HepG2 (cell line): ENCODE measurements at regions not wholly inside any gene's neighbourhood (a gene's known extent, or its start where the extent isn't known, plus 50 kb on each side); places are given as distances from the start of the nearest gene placed in this dataset.

Experiments used
- ATAC-seq: fragments of 200-7000 bp; cut with Tn5 transposase; 3 replicates; pipeline ENCODE4 v1.9.1; 2020; ENCODE audit warnings: mild to moderate bottlenecking, moderate library complexity
- BruUV-seq: library from RNA; stranded (reverse); fragments of 400-500 nt; replicated peaks from 2 replicates; lab custom pipeline; 2021; lab: Mats Ljungman, UMichigan
- CTCF ChIA-PET: fragments of 300-600 bp; formaldehyde crosslinking; extraction: SDS; loops from one replicate; lab custom pipeline; 2021; ENCODE audit warnings: low total read pairs, inconsistent platforms, low intra/inter-chr PET ratio; lab: Yijun Ruan, JAX
- POLR2A ChIA-PET: fragments of 350-600 bp; sonication (Branson Sonifier 250); formaldehyde crosslinking; loops from one replicate; lab custom pipeline; 2020; ENCODE audit warnings: antibody characterized with exemption, inconsistent platforms; lab: Yijun Ruan, JAX
- DNase-seq: peaks from one replicate; pipeline ENCODE4 v3.0.0-alpha.2; 2015; ENCODE audit warnings: low spot score
- FAIRE-seq: peaks from 3 replicates; lab custom pipeline; 2011; peaks lifted over from hg19 to GRCh38; lab: Jason Lieb, UNC
- H2AFZ ChIP-seq: one replicate; pipeline ENCODE4 v1.6.1; 2011; ENCODE audit warnings: low read length, inconsistent platforms
- H3K27ac ChIP-seq: fragments of 300-600 bp; 3 replicates; pipeline ENCODE4 v1.8.0; 2011; ENCODE audit warnings: mixed run types, mild to moderate bottlenecking, mixed read lengths, low read length, inconsistent platforms; ENCODE audit not compliant: insufficient read depth; ENCODE audit errors: extremely low read length
- H3K27me3 ChIP-seq, 2 experiments: fragments of 200-600 bp in 1 of 2; 2 replicates in 1 of 2; 3 replicates in 1 of 2; pipeline versions ENCODE4 v1.6.0 to v1.8.0; 2011; ENCODE audit warnings: low read length in 2 of 2, mild to moderate bottlenecking in 2 of 2, moderate library complexity in 2 of 2, inconsistent platforms in 1 of 2; ENCODE audit not compliant: insufficient read depth in 2 of 2, control insufficient read depth in 1 of 2
- H3K36me3 ChIP-seq, 2 experiments: fragments of 200-600 bp in 1 of 2; replicated peaks in 1 of 2; 2 replicates in 1 of 2; 3 replicates in 1 of 2; pipeline versions ENCODE4 v1.5.1 to v1.8.0; 2011; ENCODE audit warnings: low read length in 2 of 2, inconsistent platforms in 1 of 2; ENCODE audit not compliant: insufficient read depth in 2 of 2, control insufficient read depth in 1 of 2
- H3K4me1 ChIP-seq: 2 replicates; pipeline ENCODE4 v1.5.1; 2012; ENCODE audit warnings: low read length, inconsistent platforms; ENCODE audit not compliant: insufficient read depth
- H3K4me2 ChIP-seq: 2 replicates; pipeline ENCODE4 v1.6.0; 2011; ENCODE audit warnings: low read depth, low read length, inconsistent platforms
- H3K4me3 ChIP-seq, 3 experiments: fragments of 200-600 bp in 1 of 3; sonication (generic), shearing (Covaris generic) in 1 of 3; replicated peaks in 1 of 3; 2 replicates each; pipeline ENCODE4 v1.5.1; 2011 to 2016; ENCODE audit warnings: low read length in 3 of 3, inconsistent platforms in 2 of 3, low read depth in 2 of 3, mild to moderate bottlenecking in 2 of 3, control low read depth in 1 of 3, mixed read lengths in 1 of 3; ENCODE audit not compliant: insufficient read depth in 1 of 3
- H3K79me2 ChIP-seq: one replicate; pipeline ENCODE4 v1.6.1; 2011; ENCODE audit warnings: low read length, inconsistent platforms; ENCODE audit not compliant: insufficient read depth
- H3K9ac ChIP-seq: 2 replicates; pipeline ENCODE4 v1.6.0; 2011; ENCODE audit warnings: mild to moderate bottlenecking, low read depth, low read length, inconsistent platforms; ENCODE audit not compliant: insufficient read depth
- H3K9me3 ChIP-seq: 2 replicates; pipeline ENCODE4 v1.5.1; 2012; ENCODE audit warnings: mild to moderate bottlenecking, low read length
- H4K20me1 ChIP-seq: 2 replicates; pipeline ENCODE4 v1.6.0; 2011; ENCODE audit warnings: inconsistent platforms, mild to moderate bottlenecking, low read length, moderate library complexity; ENCODE audit not compliant: insufficient read depth
- BCL6 ChIP-seq: IDR thresholded peaks from 2 replicates; pipeline ENCODE4 v1.6.1; 2016; ENCODE audit warnings: missing genetic modification reagents, missing compliant biosample characterization
- CENPT ChIP-seq: sonication (generic); formaldehyde crosslinking; IDR thresholded peaks from 2 replicates; pipeline ENCODE4 v1.8.0; 2022; ENCODE audit warnings: low read depth, mild to moderate bottlenecking, moderate library complexity, missing genetic modification reagents
- FOXC1 ChIP-seq: sonication (generic); formaldehyde crosslinking; IDR thresholded peaks from 2 replicates; pipeline ENCODE4 v1.8.0; 2022; ENCODE audit warnings: mild to moderate bottlenecking, missing genetic modification reagents, borderline replicate concordance
- FOXP1 ChIP-seq, 2 experiments: fragments of 450-650 bp in 1 of 2; IDR thresholded peaks; 2 replicates each; pipeline ENCODE4 v1.6.1; 2017 to 2018; ENCODE audit warnings: antibody characterized with exemption in 1 of 2
- NFE2L1 ChIP-seq: sonication (generic); formaldehyde crosslinking; IDR thresholded peaks from 2 replicates; pipeline ENCODE4 v1.4.0; 2020; ENCODE audit warnings: missing genetic modification reagents, mild to moderate bottlenecking, borderline replicate concordance
- NPAS2 ChIP-seq: sonication (generic); formaldehyde crosslinking; IDR thresholded peaks from 2 replicates; pipeline ENCODE4 v1.8.0; 2022; ENCODE audit warnings: mild to moderate bottlenecking, missing genetic modification reagents, borderline replicate concordance
- PLRG1 ChIP-seq: fragments of 450-650 bp; conservative IDR thresholded peaks from 2 replicates; pipeline ENCODE4 v1.6.1; 2016
- PTBP1 ChIP-seq: fragments of 200-400 bp; formaldehyde crosslinking; IDR thresholded peaks from 2 replicates; pipeline ENCODE4 v1.6.1; 2018; ENCODE audit warnings: low read length, low read depth; ENCODE audit not compliant: poor library complexity, severe bottlenecking
- RFXANK ChIP-seq: IDR thresholded peaks from 2 replicates; pipeline ENCODE4 v1.6.1; 2016
- TFE3 ChIP-seq: IDR thresholded peaks from 2 replicates; pipeline ENCODE4 v1.6.1; 2016
- ZNF124 ChIP-seq: sonication (generic); formaldehyde crosslinking; IDR thresholded peaks from 2 replicates; pipeline ENCODE4 v1.4.0; 2020; ENCODE audit warnings: missing genetic modification reagents
- ZNF276 ChIP-seq: sonication (generic); formaldehyde crosslinking; IDR thresholded peaks from 2 replicates; pipeline ENCODE4 v1.4.0; 2020; ENCODE audit warnings: mild to moderate bottlenecking, low read depth, missing genetic modification reagents
- ZNF547 ChIP-seq: sonication (generic); formaldehyde crosslinking; IDR thresholded peaks from 2 replicates; pipeline ENCODE4 v1.5.1; 2020; ENCODE audit warnings: mild to moderate bottlenecking, missing genetic modification reagents
- ZNF558 ChIP-seq: sonication (generic); formaldehyde crosslinking; IDR thresholded peaks from 2 replicates; pipeline ENCODE4 v1.9.0; 2022; ENCODE audit warnings: mild to moderate bottlenecking, missing genetic modification reagents, borderline replicate concordance
- ZNF782 ChIP-seq: sonication (generic); formaldehyde crosslinking; IDR thresholded peaks from 2 replicates; pipeline ENCODE4 v1.4.0; 2020; ENCODE audit warnings: missing genetic modification reagents, mild to moderate bottlenecking, borderline replicate concordance
- WGBS: methylation state at CpG from one replicate; pipeline ENCODE4 v1.1.6; 2017; ENCODE audit warnings: low lambda C conversion rate; 5-methylcytosine and 5-hydroxymethylcytosine counted together
- in situ Hi-C: cut with HindIII; loops from 2 replicates; pipeline ENCODE4 v1.10.0; 2017; ENCODE audit warnings: low pct_unique_long_range_greater_than_20kb; ENCODE audit not compliant: extremely low pct_ligation_motif_present
- intact Hi-C: fragments of 100-400 bp; cut with micrococcal nuclease; formaldehyde crosslinking; loops from one replicate; pipeline ENCODE4 v1.10.0; 2022; ENCODE audit not compliant: unreplicated experiment

DNA sequence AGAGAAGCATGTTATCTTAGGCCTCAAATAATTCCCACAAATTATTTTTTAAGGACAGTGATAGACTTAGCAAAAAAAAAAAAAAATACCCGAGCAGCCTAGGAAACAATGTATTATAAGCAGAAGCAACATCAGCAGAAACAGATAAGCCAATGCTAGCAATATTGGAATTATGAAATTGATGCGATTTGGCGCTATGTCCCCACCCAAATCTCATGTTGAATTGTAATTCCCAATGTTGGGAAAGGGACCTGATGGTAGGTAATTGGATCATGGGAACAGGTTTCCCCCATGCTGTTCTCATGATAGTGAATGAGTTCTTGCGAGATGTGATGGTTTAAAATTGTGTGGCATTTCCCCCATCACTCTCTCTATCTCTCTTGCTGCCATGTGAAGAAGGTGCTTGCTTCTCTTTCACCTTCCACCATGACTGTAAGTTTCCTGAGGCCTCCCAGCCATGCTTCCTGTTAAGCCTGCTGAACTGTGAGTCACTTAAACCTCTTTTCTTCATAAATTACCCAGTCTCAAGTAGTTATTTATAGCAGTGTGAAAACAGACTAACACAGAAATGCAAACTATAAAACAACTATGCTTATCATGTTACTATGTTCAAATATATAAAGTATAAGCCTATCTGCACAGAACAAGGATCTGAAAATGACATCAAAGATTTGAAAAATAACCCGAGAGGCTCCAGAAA is 75.6 kb upstream of the HIVEP3 start:
- Histone ChIP-seq H3K4me3 (no peak overlapping the region), H3K4me2 (no peak overlapping the region), H3K9ac (no peak overlapping the region), H3K36me3 (no peaks in the 10 kb centered on the region), H3K79me2 (no peaks in the 10 kb centered on the region), H3K27me3 (no peaks in the 10 kb centered on the region), H4K20me1 (no peaks in the 10 kb centered on the region), H3K9me3 (no peaks in the 10 kb centered on the region), H2AFZ (no peak overlapping the region), H3K4me1 (no peaks in the 10 kb centered on the region), H3K27ac (no peak overlapping the region)
- BruUV-seq: no TSS peak
- FAIRE-seq (no peak), ATAC-seq (no peak), DNase-seq (no peak)
- no peak for TF ChIP-seq ZNF782
- TF ChIP-seq ZNF124: no peak
- no peak for TF ChIP-seq ZNF276 (CRISPR knock-in tag)
- TF ChIP-seq PTBP1: no peak
- no peak for TF ChIP-seq ZNF558 (CRISPR knock-in tag)
- CTCF ChIA-PET: no interaction called here
- POLR2A ChIA-PET: no interaction called here
- intact Hi-C loops (no loop called here), in situ Hi-C loops (no loop called here)
- 15% methylated on average over 5 of the region's 5 CpGs for WGBS

DNA sequence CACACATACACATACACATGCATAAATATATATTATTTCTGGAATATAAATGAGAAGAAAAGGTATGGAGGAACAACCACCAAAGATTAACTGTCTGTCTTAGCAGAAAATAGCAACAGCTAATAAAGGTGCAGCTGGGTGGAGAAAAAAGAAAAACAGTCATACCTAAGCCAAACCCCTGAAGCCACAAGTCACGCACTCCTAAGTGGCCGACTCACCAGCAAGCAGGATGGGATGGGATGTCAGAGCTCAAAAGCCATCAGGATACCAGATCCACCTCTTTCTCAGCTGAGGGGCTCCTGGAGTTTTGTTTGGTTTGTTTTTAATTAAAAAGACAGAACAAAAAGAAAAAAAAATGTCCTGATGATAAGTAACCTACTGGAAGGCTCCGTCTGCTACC is 64.7 kb upstream of the HIVEP3 start:
- FAIRE-seq (no peak), ATAC-seq (no peak), DNase-seq (no peak)
- Histone ChIP-seq H3K4me1 (no peaks in the 10 kb centered on the region), H3K9ac (no peak overlapping the region), H3K79me2 (no peaks in the 10 kb centered on the region), H3K4me3 (no peak overlapping the region), H3K9me3 (no peaks in the 10 kb centered on the region), H3K4me2 (no peak overlapping the region), H3K27me3 (peaks cover 0 to 4% of the 10 kb centered on the region in 2 experiments; a peak in 1 of 5 replicates), H4K20me1 (no peaks in the 10 kb centered on the region), H3K36me3 (no peaks in the 10 kb centered on the region), H3K27ac (no peak overlapping the region), H2AFZ (no peak overlapping the region)
- in situ Hi-C loops: no loop called here
- ChIA-PET POLR2A (no interaction called here), CTCF (no interaction called here)
- intact Hi-C loops: no loop called here
- 46% methylated on average over 3 of the region's 3 CpGs for WGBS
- BruUV-seq: no TSS peak
- TF ChIP-seq FOXC1 (CRISPR knock-in tag) (no peak), NPAS2 (no peak), FOXP1 (IDR thresholded peaks at IDR 0.05) (no peak), FOXP1 (CRISPR knock-in tag; IDR thresholded peaks at IDR 0.05) (no peak), PLRG1 (no peak), BCL6 (no peak), ZNF547 (CRISPR knock-in tag) (no peak), RFXANK (CRISPR knock-in tag) (no peak), CENPT (CRISPR knock-in tag) (no peak), TFE3 (CRISPR knock-in tag) (no peak), NFE2L1 (CRISPR knock-in tag) (no peak)
